GM18498 (cell line): ENCODE measurements at regions not wholly inside any gene's neighbourhood (a gene's known extent, or its start where the extent isn't known, plus 50 kb on each side); places are given as distances from the start of the nearest gene placed in this dataset.
"Not testable (repeated sequence)": the region's sequence is repeated elsewhere in the genome, so short reads cannot be mapped to it uniquely, and the experiment has no call there.

Experiments used
- ATAC-seq: cut with Tn5 transposase; IDR thresholded peaks from one replicate; pipeline ENCODE4 v1.9.1; 2021; ENCODE audit warnings: mild to moderate bottlenecking, moderate library complexity; ENCODE audit not compliant: unreplicated experiment

DNA sequence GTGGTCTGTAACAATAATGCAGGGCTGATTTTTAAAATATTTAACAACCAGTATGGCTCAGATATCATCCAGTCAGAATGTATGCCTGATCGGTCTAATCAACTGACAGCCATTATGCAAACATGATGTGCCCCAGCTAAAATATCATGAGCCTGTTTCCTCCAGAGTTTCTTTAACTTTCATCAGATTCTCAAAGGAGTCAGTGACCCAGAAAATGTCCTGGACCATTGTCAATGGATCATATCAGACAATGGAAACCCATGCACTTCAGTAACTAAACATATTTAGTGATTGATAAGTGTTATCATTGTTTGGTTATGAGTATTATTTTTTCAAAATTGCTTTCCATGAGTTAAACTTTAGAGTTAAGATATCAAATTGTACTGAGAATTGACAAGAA, 173.5 kb downstream of the LMBRD1 start:
- no peak for ATAC-seq

DNA sequence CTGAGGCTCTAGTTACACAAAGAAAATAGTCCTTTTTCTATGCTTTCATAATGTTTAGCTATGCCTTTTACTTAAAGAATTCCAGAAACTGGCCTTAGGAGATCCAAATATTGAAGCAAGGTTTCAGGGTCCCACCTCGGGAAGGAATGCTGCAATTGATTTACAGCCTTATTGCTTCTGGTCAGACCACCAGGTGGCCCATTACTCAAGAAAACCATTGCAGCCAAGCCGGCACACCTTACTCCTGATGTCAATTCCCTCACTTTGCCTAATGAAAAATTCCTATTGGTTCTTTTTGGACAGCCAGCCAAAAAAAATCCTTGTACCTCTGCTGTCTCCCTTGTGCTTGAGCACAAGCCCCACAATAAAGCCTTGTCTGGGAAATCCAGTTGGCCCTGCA, 173.9 kb downstream of the LMBRD1 start:
- ATAC-seq, result no peak

- no peak for ATAC-seq
Measured at GRCh38 chr6:69622230-69622629, 174.6 kb downstream of the LMBRD1 start.

- ATAC-seq, result no peak
Measured at GRCh38 chr6:69617163-69617562, 179.6 kb downstream of the LMBRD1 start.

GRCh38 chr6:69609836-69610472, 186.9 kb downstream of the LMBRD1 start:
- ATAC-seq, result no peak

DNA sequence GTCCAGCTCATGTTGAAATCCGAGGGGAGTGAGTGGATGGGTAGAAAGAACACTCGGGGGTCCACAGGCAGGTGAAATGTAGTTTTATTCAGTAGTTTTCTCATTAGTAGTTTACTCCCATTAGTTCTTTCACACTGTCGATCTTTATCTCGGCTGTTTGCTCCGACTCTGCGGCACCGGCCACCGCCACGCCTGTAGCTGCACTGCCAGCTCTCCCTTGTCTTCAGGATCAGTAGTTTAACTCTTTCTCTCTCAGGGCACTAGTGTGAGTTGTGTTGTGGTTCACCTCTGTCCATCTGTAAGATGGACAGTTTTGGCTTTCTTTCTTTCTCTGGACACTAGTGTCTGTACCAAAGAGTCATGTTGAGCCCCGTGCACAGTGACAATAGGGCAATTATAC, 195.7 kb downstream of the LMBRD1 start:
- ATAC-seq, result no peak

GRCh38 chr6:69594405-69594804, 202.4 kb downstream of the LMBRD1 start:
- no peak for ATAC-seq

GRCh38 chr6:69593706-69594105, 203.1 kb downstream of the LMBRD1 start:
- ATAC-seq, result no peak

GRCh38 chr6:69589626-69590025, 207.2 kb downstream of the LMBRD1 start:
- ATAC-seq, result no peak

- ATAC-seq, result peak; percentile 93
Measured at GRCh38 chr6:69584913-69585729, 211.7 kb downstream of the LMBRD1 start.

GRCh38 chr6:69584536-69584912, 212.3 kb downstream of the LMBRD1 start:
- no peak for ATAC-seq

DNA sequence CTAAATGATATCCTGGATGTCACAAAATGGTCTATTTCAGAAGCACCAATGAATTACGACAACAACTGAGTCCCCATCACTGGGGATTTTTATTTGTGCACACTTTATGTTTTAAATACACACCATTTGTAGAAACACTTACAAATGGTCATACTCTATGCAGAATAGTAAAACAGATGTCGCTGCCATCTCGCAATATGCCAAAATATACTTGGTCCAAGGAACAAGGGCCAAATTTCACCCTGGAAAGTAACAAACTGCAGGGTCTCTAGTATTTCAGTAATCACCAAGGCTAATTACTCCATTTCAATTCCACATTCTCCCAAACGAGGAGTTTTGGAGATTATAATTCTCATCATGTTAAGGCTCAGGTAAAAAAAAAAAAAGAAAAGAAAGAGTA, 215.2 kb downstream of the LMBRD1 start:
- no peak for ATAC-seq

- ATAC-seq, result no peak
Measured at GRCh38 chr6:69580706-69581105, 216.1 kb downstream of the LMBRD1 start.

- ATAC-seq, result no peak
Measured at GRCh38 chr6:69578361-69578890, 218.4 kb downstream of the LMBRD1 start.

DNA sequence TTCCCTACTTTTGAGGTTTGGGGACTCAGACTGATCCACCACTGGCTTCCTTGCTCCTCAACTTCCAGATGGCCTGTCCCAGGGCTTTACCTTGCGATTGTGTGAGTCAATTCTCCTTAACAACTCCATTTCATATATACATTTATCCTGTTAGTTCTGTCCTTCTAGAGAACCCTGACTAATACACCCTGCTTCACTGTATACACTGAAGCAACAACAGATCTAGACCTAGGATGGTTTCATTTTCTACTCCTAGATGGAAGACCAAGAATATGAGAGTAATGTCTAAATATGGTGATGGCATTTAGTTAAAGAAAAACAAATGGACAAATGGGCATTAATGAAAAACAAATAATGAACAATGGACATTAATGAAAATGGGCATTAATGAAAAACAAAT, 225.6 kb downstream of the LMBRD1 start:
- no peak for ATAC-seq

GRCh38 chr6:69570106-69570505, 226.7 kb downstream of the LMBRD1 start:
- ATAC-seq, result no peak

GRCh38 chr6:69560597-69560996, 236.2 kb downstream of the LMBRD1 start:
- not testable (repeated sequence) for ATAC-seq

- ATAC-seq, result no peak
Measured at GRCh38 chr6:69555088-69555638, 241.6 kb downstream of the LMBRD1 start.

DNA sequence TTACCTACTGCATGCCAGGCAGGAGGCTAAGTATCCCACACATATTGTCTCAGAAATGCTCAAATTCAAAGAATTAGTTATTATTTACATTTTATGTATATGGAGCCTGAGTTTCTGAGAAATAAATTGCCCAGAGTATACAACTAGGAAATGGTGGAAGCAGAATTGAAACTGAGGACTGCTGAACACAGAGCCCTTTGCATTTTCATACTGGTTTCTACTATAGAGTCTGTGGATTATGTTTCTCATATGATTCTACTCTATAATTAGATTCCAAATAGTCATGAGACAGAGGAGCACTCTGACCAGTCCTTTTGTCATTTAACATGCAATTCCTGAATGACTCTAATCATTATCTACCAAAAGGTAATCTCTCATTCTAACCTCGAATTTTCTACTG, 254.3 kb downstream of the LMBRD1 start:
- no peak for ATAC-seq

DNA sequence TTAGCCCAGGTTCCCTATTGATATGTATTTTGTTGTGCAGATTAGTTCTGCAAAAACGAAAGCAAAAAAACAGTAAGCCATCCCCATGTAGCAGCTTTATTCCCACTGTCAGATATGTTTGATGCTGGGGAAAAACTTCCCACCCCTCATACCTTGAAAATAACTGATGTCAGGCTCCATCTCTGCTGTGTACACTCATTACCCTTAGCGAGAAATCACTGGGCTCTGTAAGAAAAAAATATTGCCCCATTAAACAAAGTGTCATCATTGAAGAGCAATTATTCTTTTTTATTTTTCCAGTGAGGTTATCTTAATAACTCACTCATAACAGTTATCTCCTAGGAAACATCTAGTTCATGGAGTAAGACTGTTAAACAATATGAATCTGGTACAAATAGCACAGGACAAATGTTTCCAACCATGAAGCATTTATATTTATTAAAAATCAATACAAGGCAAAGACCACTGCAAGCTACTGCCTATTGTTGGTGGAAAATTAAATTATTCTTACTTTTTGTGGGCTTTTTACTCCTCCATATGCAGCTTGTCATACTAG, 268.8 kb downstream of the LMBRD1 start:
- no peak for ATAC-seq

DNA sequence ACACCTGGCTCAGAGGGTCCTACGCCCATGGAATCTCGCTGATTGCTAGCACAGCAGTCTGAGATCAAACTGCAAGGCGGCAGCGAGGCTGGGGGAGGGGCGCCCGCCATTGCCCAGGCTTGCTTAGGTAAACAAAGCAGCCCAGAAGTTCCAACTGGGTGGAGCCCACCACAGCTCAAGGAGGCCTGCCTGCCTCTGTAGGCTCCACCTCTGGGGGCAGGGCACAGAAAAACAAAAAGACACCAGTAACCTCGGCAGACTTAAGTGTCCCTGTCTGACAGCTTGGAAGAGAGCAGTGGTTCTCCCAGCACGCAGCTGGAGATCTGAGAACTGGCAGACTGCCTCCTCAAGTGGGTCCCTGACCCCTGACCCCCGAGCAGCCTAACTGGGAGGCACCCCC, 281.3 kb downstream of the LMBRD1 start:
- not testable (repeated sequence) for ATAC-seq

DNA sequence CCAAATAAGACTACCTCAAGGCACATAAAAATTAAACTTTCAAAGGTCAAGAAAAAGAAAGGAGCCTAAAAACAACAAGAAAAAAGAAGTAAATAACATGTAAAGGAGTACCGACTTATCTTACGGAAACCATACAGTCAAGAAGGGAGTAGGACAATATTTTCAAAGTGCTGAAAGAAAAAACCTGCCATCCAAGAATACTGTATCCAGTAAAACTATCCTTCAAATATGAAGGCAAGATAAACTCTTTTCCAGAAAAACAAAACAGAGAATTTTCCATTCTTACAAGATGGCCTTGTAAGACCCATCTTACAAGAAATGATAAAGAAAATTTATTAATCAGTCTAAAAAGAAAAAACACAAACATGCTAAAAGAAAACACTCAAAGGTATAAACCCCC, 302.2 kb downstream of the LMBRD1 start:
- ATAC-seq, result no peak
